SK-N-SH treated with all-trans-retinoic acid at 6 μM for 48 hours (cell line): ENCODE measurements at regions not wholly inside any gene's neighbourhood (a gene's known extent, or its start where the extent isn't known, plus 50 kb on each side); places are given as distances from the start of the nearest gene placed in this dataset.

Experiments
- ATAC-seq: fragments of 200-7000 bp; cut with Tn5 transposase; 3 replicates; pipeline ENCODE4 v1.9.1; 2020; ENCODE audit warnings: mild to moderate bottlenecking, moderate library complexity
- BACH2 ChIP-seq: fragments of 250-450 bp; sonication (Bioruptor Pico); IDR thresholded peaks from 2 replicates; pipeline ENCODE4 v1.9.0; 2021; ENCODE audit warnings: mild to moderate bottlenecking, borderline replicate concordance
- CSDC2 ChIP-seq: fragments of 250-450 bp; sonication (Bioruptor Pico); IDR thresholded peaks from 2 replicates; pipeline ENCODE4 v1.5.0; 2020; ENCODE audit warnings: mild to moderate bottlenecking, moderate library complexity
- CSRNP3 ChIP-seq: fragments of 250-450 bp; sonication (Bioruptor Pico); IDR thresholded peaks from 2 replicates; pipeline ENCODE4 v1.5.1; 2021; ENCODE audit warnings: mild to moderate bottlenecking, moderate library complexity
- ESRRG ChIP-seq: fragments of 250-450 bp; sonication (Bioruptor Pico); IDR thresholded peaks from 2 replicates; pipeline ENCODE4 v1.6.1; 2021; ENCODE audit warnings: mild to moderate bottlenecking
- GLIS3 ChIP-seq: fragments of 250-450 bp; sonication (Bioruptor Pico); IDR thresholded peaks from 2 replicates; pipeline ENCODE4 v1.5.0; 2020; ENCODE audit warnings: mild to moderate bottlenecking, moderate library complexity
- ISL1 ChIP-seq: fragments of 250-450 bp; sonication (Bioruptor Pico); IDR thresholded peaks from 2 replicates; pipeline ENCODE4 v2.1.2; 2022; ENCODE audit warnings: mild to moderate bottlenecking, moderate library complexity
- OSR1 ChIP-seq: fragments of 250-450 bp; sonication (Bioruptor Pico); IDR thresholded peaks from 2 replicates; pipeline ENCODE4 v1.8.0; 2022; ENCODE audit warnings: moderate library complexity, mild to moderate bottlenecking, inconsistent platforms
- PATZ1 ChIP-seq: fragments of 250-450 bp; sonication (Bioruptor Pico); IDR thresholded peaks from 2 replicates; pipeline ENCODE4 v1.8.0; 2020; ENCODE audit warnings: mild to moderate bottlenecking, moderate library complexity, borderline replicate concordance
- POU6F1 ChIP-seq: fragments of 250-450 bp; sonication (Bioruptor Pico); IDR thresholded peaks from 2 replicates; pipeline ENCODE4 v1.8.0; 2021; ENCODE audit warnings: low read depth, mild to moderate bottlenecking, moderate library complexity, borderline replicate concordance
- RARB ChIP-seq: fragments of 250-450 bp; sonication (Bioruptor Pico); IDR thresholded peaks from 2 replicates; pipeline ENCODE4 v1.8.0; 2021; ENCODE audit warnings: mild to moderate bottlenecking, moderate library complexity
- SNAI2 ChIP-seq: fragments of 250-450 bp; sonication (Bioruptor Pico); IDR thresholded peaks from 2 replicates; pipeline ENCODE4 v1.5.0; 2020; ENCODE audit warnings: mild to moderate bottlenecking, moderate library complexity
- TCF4 ChIP-seq: fragments of 250-450 bp; sonication (Bioruptor Pico); IDR thresholded peaks from 2 replicates; pipeline ENCODE4 v1.8.0; 2021; ENCODE audit warnings: mild to moderate bottlenecking, moderate library complexity, borderline replicate concordance
- TOX ChIP-seq: fragments of 250-450 bp; sonication (Bioruptor Pico); IDR thresholded peaks from 2 replicates; pipeline ENCODE4 v1.8.0; 2021; ENCODE audit warnings: mild to moderate bottlenecking, moderate library complexity, borderline replicate concordance
- TSHZ2 ChIP-seq: fragments of 250-450 bp; sonication (Bioruptor Pico); IDR thresholded peaks from 2 replicates; pipeline ENCODE4 v1.5.0; 2020; ENCODE audit warnings: mild to moderate bottlenecking, moderate library complexity
- ZC3H10 ChIP-seq: fragments of 250-450 bp; sonication (Bioruptor Pico); IDR thresholded peaks from 2 replicates; pipeline ENCODE4 v1.5.1; 2021; ENCODE audit warnings: mild to moderate bottlenecking, moderate library complexity
- ZFP3 ChIP-seq: fragments of 250-450 bp; sonication (Bioruptor Pico); IDR thresholded peaks from 2 replicates; pipeline ENCODE4 v1.5.0; 2020; ENCODE audit warnings: mild to moderate bottlenecking, moderate library complexity
- ZNF565 ChIP-seq: fragments of 450-650 bp; formaldehyde crosslinking; conservative IDR thresholded peaks from 2 replicates; pipeline ENCODE4 v1.5.0; 2020; ENCODE audit warnings: low read depth, mild to moderate bottlenecking, moderate library complexity
- ZNF70 ChIP-seq: fragments of 450-650 bp; formaldehyde crosslinking; IDR thresholded peaks from 2 replicates; pipeline ENCODE4 v1.5.0; 2020; ENCODE audit warnings: mild to moderate bottlenecking, moderate library complexity
- TF ChIP-seq, protein P1 (sequence below): fragments of 250-450 bp; sonication (Bioruptor Pico); IDR thresholded peaks from 2 replicates; pipeline ENCODE4 v1.5.1; 2020; ENCODE audit warnings: low read depth, mild to moderate bottlenecking, moderate library complexity

GRCh38 chr2:184178229-184178628, 420.1 kb upstream of the ZNF804A start (continued):
- peak; percentile 68; the same call in 1 of the 2 replicates for TF ChIP-seq PATZ1
- TF ChIP-seq GLIS3 (CRISPR knock-in tag) = peak; percentile 84
- TF ChIP-seq TCF4 (CRISPR knock-in tag) = peak; percentile 39; the same call in 1 of the 2 replicates
- no peak for TF ChIP-seq BACH2 (CRISPR knock-in tag)
- no peak for TF ChIP-seq ZFP3 (CRISPR knock-in tag)
- 0 out of 2 replicates have a peak, but pooled peaks have one; percentile 18 for TF ChIP-seq CSDC2
- TF ChIP-seq ZC3H10 = peak; percentile 71
- no peak; the same call in 1 of the 2 replicates for TF ChIP-seq TOX (CRISPR knock-in tag)

- TF ChIP-seq TCF4 (CRISPR knock-in tag) (no peak), GLIS3 (CRISPR knock-in tag) (no peak), ZNF565 (CRISPR knock-in tag) (no peak), ZC3H10 (no peak), RARB (CRISPR knock-in tag) (no peak), CSRNP3 (CRISPR knock-in tag) (no peak), TSHZ2 (no peak), BACH2 (CRISPR knock-in tag) (no peak), ISL1 (no peak), TOX (CRISPR knock-in tag) (no peak), CSDC2 (no peak), OSR1 (CRISPR knock-in tag) (no peak), SNAI2 (CRISPR knock-in tag) (no peak), PATZ1 (no peak), ESRRG (CRISPR knock-in tag) (no peak), ZNF70 (CRISPR knock-in tag) (no peak)
- TF ChIP-seq, protein P1, sequence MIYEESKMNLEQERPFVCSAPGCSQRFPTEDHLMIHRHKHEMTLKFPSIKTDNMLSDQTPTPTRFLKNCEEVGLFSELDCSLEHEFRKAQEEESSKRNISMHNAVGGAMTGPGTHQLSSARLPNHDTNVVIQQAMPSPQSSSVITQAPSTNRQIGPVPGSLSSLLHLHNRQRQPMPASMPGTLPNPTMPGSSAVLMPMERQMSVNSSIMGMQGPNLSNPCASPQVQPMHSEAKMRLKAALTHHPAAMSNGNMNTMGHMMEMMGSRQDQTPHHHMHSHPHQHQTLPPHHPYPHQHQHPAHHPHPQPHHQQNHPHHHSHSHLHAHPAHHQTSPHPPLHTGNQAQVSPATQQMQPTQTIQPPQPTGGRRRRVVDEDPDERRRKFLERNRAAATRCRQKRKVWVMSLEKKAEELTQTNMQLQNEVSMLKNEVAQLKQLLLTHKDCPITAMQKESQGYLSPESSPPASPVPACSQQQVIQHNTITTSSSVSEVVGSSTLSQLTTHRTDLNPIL (CRISPR knock-in tag) = no peak
- no peak for ATAC-seq
Observed at GRCh38 chr2:184186436-184186835, 411.9 kb upstream of the ZNF804A start.

DNA sequence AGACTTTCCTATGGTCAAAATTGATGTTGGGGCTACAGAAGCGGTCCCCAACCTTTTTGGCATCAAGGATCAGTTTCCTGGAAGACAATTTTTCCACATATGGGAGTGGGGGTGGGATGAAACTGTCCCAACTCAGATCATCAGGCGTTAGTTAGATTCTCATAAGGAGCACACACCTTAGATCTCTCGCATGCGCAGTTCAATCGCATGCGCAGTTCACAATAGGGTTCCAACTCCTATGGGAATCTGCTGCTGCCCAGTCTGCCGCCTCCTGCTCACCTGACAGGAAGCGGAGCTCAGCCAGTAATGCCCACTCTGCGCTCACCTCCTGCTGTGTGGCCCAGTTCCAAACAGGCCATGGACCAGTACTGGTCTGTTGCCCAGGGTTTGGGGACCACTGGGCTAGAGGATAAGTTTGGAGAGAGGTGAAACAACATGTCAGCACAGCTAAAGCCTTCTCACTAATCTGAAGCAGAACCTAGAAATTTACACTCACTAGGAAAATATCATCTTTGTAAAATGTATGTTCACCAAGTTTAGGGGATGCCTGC, 410.8 kb upstream of the ZNF804A start:
- TF ChIP-seq ZNF70 (CRISPR knock-in tag) = no peak
- TF ChIP-seq ISL1 = no peak
- TF ChIP-seq CSRNP3 (CRISPR knock-in tag) = no peak
- TF ChIP-seq TOX (CRISPR knock-in tag) = no peak
- TF ChIP-seq POU6F1 (CRISPR knock-in tag) = no peak
- no peak for TF ChIP-seq ZC3H10
- no peak for TF ChIP-seq GLIS3 (CRISPR knock-in tag)
- no peak for TF ChIP-seq ZNF565 (CRISPR knock-in tag)
- TF ChIP-seq ESRRG (CRISPR knock-in tag) = no peak
- TF ChIP-seq, protein P1 (CRISPR knock-in tag) = no peak
- TF ChIP-seq, all 23 proteins: peak for 0
- ATAC-seq = no peak
